WERI-Rb-1 (cell line): ENCODE measurements at regions not wholly inside any gene's neighbourhood (a gene's known extent, or its start where the extent isn't known, plus 50 kb on each side); places are given as distances from the start of the nearest gene placed in this dataset.

Experiments used
- DNase-seq: peaks from one replicate; pipeline ENCODE4 v3.0.0-alpha.2; 2020
- H3K27ac ChIP-seq: fragments of 250-450 bp; sonication (Bioruptor Pico); 2 replicates; pipeline ENCODE4 v1.5.1; 2020; ENCODE audit warnings: mild to moderate bottlenecking, moderate library complexity
- H3K27me3 ChIP-seq: fragments of 250-450 bp; sonication (Bioruptor Pico); 2 replicates; pipeline ENCODE4 v1.5.1; 2021; ENCODE audit warnings: mild to moderate bottlenecking, low read depth, moderate library complexity; ENCODE audit not compliant: insufficient read depth, severe bottlenecking
- H3K36me3 ChIP-seq: fragments of 250-450 bp; sonication (Bioruptor Pico); 2 replicates; pipeline ENCODE4 v1.5.1; 2020; ENCODE audit warnings: mild to moderate bottlenecking, moderate library complexity
- H3K4me3 ChIP-seq: 2 replicates; pipeline ENCODE4 v1.5.1; 2011; ENCODE audit warnings: low read depth, mild to moderate bottlenecking, control low read depth, low read length
- H3K9me3 ChIP-seq: fragments of 250-450 bp; sonication (Bioruptor Pico); 2 replicates; pipeline ENCODE4 v1.5.1; 2021; ENCODE audit warnings: mild to moderate bottlenecking, moderate library complexity; ENCODE audit not compliant: severe bottlenecking
- TF ChIP-seq, protein P1 (sequence below): IDR thresholded peaks from 2 replicates; pipeline ENCODE4 v1.5.1; 2011; ENCODE audit warnings: low read depth, mild to moderate bottlenecking, control low read depth, inconsistent platforms, low read length

DNA sequence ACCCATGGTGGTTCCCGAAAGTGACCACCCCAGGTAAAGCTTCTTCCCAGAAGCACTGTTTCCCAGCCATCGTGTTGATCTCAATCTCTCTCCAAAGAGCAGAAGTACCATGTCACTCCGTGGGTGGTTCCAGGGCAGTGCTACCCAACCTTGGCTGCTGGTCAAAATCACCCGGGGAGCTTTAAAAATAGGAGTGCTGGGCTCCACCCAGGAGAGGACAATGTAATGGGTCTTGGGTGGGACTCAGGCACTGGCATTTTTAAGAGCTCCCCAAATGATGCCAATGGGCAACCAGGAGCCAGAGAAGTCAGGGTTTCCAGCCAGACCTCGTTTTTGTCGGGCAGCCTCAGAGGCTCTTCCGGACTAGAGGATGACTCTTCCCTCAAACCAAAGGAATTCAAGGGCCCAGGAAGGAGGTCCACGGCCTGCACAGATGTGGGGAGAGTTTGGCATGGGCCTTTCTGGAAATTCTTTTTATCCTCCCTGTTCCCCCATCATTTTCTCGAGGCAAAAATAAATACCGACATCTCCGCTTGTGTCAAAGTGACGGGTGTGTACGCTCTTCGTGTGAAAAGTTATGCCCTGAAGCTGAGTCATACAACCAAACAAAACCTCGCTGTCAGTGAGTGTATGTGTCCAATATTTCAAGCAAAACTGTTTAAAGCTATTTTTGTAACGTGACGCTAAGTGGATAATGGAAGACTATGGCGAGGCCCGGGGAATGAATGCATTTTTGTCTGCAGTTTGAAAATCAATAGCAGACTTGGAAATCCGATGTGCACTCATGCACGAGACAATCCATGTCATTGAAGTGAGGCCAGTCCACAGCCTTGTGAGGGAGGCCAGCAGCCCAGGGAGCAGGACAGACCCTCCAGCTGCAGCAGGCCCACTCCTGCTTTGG lies 364.1 kb downstream of the FOXL1 start:
- Histone ChIP-seq H3K36me3 (no peaks in the 10 kb centered on the region), H3K9me3 (no peaks in the 10 kb centered on the region), H3K4me3 (no peak overlapping the region), H3K27ac (no peak overlapping the region), H3K27me3 (no peaks in the 10 kb centered on the region)
- TF ChIP-seq, protein P1, sequence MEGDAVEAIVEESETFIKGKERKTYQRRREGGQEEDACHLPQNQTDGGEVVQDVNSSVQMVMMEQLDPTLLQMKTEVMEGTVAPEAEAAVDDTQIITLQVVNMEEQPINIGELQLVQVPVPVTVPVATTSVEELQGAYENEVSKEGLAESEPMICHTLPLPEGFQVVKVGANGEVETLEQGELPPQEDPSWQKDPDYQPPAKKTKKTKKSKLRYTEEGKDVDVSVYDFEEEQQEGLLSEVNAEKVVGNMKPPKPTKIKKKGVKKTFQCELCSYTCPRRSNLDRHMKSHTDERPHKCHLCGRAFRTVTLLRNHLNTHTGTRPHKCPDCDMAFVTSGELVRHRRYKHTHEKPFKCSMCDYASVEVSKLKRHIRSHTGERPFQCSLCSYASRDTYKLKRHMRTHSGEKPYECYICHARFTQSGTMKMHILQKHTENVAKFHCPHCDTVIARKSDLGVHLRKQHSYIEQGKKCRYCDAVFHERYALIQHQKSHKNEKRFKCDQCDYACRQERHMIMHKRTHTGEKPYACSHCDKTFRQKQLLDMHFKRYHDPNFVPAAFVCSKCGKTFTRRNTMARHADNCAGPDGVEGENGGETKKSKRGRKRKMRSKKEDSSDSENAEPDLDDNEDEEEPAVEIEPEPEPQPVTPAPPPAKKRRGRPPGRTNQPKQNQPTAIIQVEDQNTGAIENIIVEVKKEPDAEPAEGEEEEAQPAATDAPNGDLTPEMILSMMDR: no peak
- no peak for DNase-seq

DNA sequence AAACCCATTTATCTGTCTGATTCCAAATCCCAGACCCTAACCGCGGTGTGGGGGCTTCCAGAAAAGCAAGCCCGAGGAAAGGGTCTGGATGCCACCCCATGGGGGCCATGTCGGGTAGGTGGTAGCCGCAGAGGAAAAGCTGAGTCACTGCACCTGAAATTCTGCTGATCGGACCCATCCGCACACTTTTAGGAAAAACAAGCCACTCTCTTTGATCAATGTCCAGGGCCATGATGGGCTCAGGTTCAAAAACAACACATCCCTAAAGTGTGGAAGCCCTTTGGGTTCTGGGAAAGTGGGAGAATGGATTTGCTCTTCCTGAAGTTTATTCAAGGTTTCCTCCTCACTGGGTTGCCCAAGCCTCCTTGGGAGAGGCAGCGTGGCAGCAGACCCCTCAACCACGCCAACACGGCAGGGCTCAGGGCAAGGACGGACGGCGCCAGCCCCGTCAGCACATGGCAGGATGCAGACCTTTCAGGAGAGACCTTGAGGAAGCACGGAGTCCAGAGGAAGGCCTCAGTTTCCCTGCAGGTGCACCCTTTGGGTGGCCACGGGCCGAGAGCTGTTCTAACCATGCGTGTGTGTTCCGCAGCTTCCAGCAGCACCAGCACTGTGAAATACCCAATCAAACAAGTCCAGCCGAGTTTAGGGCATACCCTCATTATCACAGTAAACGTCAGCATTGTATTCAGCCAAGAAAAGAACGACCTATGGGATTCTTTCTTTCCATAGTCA lies 367.0 kb downstream of the FOXL1 start:
- no peak overlapping the region for H3K4me3 ChIP-seq
- no peaks in the 10 kb centered on the region for H3K9me3 ChIP-seq
- no peaks in the 10 kb centered on the region for H3K27me3 ChIP-seq
- TF ChIP-seq, protein P1: no peak
- H3K36me3 ChIP-seq: no peaks in the 10 kb centered on the region
- no peak overlapping the region for H3K27ac ChIP-seq
- DNase-seq: no peak

DNA sequence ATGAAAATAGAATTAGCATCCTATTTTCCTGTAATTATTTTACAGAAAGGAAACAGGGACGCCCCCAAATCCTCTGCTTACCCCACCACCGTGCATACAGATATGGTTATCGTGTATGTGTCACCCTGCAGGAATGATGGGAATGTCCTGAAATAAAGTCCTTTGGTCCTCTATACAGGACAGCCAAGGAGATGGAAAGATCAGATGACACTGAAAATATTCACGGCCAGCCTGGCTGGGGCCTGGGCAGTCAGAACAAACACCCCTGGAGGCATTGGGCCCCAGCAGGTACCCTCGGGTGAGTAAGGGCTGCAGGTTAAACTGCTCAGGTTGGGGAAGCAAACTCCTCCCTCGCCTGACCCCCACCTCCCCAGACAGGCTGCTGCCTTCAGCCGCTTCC lies 368.0 kb downstream of the FOXL1 start:
- Histone ChIP-seq H3K9me3 (no peaks in the 10 kb centered on the region), H3K36me3 (no peaks in the 10 kb centered on the region), H3K27me3 (no peaks in the 10 kb centered on the region), H3K27ac (no peak overlapping the region), H3K4me3 (no peak overlapping the region)
- no peak for DNase-seq
- TF ChIP-seq, protein P1: no peak

DNA sequence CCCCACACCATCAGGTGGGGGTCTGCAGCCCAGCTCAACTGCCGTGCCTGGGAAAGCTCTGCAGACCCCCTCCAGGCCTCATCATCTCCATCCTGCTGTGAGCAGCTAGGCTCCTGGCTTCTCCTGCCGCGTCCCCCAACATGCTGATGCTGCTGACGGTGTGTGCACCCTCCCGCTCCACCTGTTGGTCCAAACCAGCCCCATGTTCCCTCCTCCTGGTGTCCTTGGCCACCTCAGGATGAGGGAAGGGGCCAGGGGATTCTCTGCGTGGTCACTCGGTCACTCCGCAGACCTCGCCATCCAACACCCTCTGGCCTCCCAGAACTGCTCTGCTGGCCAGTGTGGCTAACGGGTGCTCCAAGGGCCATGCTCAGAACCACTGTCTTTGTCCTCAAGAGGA lies 368.6 kb downstream of the FOXL1 start:
- no peak overlapping the region for H3K27ac ChIP-seq
- TF ChIP-seq, protein P1: no peak
- no peak for DNase-seq
- H3K27me3 ChIP-seq: no peaks in the 10 kb centered on the region
- no peaks in the 10 kb centered on the region for H3K9me3 ChIP-seq
- no peaks in the 10 kb centered on the region for H3K36me3 ChIP-seq
- no peak overlapping the region for H3K4me3 ChIP-seq

DNA sequence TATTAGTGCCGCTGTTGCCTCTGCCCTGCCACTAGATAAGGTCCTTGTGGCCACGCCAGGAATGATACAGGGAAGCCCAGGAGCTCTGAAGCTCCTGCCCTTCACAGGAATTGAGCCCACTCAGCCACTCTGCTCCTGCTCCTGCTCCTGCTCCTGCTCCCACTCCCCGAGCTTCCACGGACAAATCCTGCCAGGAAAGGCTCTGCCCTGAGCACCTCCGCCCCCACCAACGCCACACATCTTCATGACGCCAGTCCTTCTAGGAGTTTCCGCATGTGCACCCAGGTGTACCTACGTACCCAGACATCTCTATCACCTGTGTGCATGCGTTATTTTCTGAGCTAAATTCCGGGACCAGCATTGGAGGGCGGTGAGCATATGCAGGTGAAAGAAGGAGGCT lies 369.1 kb downstream of the C16orf95 start:
- Histone ChIP-seq H3K4me3 (no peak overlapping the region), H3K27ac (no peak overlapping the region), H3K36me3 (no peaks in the 10 kb centered on the region), H3K27me3 (no peaks in the 10 kb centered on the region), H3K9me3 (no peaks in the 10 kb centered on the region)
- DNase-seq: no peak
- TF ChIP-seq, protein P1: no peak
